ENCODE measurements at regions not wholly inside any gene's neighbourhood (a gene's known extent, or its start where the extent isn't known, plus 50 kb on each side); places are given as distances from the start of the nearest gene placed in this dataset.

DNA sequence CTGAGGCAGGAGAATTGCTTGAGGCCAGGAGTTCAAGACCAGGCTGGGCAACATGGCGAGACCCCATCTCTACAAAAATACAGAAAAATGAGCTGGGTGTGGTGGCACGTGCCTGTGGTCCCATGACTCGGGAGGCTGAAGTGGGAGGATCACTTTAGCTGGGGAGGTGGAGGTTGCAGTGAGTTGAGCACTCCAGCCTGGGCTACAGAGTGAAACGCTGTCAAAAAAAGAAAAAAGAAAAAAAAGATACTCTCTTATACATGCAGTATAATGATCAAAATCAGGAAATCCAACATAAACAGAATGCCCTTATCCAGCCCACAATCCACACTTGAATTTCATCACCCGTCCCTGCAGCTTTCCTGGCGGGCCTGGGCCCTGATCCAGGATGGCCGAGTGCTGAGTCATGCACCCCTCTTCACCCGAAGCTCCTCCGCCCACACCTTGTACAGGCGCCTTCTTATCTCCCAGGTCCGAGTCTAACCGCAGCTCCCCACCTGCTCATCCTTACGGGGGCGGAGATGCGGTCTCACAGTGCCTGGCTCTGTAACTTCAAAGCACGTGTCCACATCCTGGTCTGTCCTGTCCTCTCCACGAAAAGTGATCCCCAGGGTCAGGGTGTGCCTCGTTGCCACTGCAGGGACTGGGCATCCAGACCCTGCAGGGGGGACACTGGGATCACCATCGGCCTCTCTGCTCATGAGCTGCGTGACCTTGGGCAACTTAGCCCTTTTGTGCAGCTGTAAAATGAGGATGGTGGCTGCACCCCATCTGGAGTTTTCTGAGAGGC, 120.2 kb upstream of the SLC45A1 start:
- TF ChIP-seq EP300 (IDR thresholded peaks at IDR 0.05), result no peak
- no peak for TF ChIP-seq POLR2A (IDR thresholded peaks at IDR 0.05)
- TF ChIP-seq, protein P1, sequence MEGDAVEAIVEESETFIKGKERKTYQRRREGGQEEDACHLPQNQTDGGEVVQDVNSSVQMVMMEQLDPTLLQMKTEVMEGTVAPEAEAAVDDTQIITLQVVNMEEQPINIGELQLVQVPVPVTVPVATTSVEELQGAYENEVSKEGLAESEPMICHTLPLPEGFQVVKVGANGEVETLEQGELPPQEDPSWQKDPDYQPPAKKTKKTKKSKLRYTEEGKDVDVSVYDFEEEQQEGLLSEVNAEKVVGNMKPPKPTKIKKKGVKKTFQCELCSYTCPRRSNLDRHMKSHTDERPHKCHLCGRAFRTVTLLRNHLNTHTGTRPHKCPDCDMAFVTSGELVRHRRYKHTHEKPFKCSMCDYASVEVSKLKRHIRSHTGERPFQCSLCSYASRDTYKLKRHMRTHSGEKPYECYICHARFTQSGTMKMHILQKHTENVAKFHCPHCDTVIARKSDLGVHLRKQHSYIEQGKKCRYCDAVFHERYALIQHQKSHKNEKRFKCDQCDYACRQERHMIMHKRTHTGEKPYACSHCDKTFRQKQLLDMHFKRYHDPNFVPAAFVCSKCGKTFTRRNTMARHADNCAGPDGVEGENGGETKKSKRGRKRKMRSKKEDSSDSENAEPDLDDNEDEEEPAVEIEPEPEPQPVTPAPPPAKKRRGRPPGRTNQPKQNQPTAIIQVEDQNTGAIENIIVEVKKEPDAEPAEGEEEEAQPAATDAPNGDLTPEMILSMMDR (IDR thresholded peaks at IDR 0.05), result no peak

Measured in ovary (tissue), 3 donors.